ENCODE measurements at regions not wholly inside any gene's neighbourhood (a gene's known extent, or its start where the extent isn't known, plus 50 kb on each side); places are given as distances from the start of the nearest gene placed in this dataset.
"Not testable (repeated sequence)": the region's sequence is repeated elsewhere in the genome, so short reads cannot be mapped to it uniquely, and the experiment has no call there.

DNA sequence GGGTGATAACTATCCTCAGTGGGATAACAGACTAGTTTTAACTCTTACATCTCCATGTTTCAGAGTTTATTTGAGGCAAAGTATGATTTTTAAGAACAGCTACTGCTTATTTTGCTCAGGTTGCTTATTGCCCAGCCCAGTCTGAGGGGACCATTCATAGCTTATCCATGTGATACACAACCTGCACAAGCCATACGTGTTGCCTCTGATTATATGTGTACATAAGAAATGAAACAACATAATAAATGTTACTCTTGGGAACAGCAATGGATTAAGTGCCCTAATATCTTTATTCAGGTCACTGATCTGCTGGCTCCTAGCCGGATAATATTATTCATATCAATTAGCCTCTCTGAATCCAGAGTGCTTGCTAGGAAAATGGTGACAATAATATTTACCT, 236.2 kb downstream of the CGGBP1 start:
- no peaks in the 10 kb centered on the region for H3K36me3 ChIP-seq (ENCODE audit: insufficient read depth, low read length)
- H3K4me2 ChIP-seq (ENCODE audit: insufficient read depth, low read length) = no peak overlapping the region
- H2AFZ ChIP-seq (ENCODE audit: low read length) = no peak overlapping the region
- no peak overlapping the region for H3K4me3 ChIP-seq (ENCODE audit: insufficient read depth, low read length)
- no peak overlapping the region for H3K27ac ChIP-seq (ENCODE audit: low read depth, low read length)
- TF ChIP-seq, protein P1, sequence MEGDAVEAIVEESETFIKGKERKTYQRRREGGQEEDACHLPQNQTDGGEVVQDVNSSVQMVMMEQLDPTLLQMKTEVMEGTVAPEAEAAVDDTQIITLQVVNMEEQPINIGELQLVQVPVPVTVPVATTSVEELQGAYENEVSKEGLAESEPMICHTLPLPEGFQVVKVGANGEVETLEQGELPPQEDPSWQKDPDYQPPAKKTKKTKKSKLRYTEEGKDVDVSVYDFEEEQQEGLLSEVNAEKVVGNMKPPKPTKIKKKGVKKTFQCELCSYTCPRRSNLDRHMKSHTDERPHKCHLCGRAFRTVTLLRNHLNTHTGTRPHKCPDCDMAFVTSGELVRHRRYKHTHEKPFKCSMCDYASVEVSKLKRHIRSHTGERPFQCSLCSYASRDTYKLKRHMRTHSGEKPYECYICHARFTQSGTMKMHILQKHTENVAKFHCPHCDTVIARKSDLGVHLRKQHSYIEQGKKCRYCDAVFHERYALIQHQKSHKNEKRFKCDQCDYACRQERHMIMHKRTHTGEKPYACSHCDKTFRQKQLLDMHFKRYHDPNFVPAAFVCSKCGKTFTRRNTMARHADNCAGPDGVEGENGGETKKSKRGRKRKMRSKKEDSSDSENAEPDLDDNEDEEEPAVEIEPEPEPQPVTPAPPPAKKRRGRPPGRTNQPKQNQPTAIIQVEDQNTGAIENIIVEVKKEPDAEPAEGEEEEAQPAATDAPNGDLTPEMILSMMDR (IDR thresholded peaks at IDR 0.05; ENCODE audit: extremely low read depth, low read depth, low read length) = no peak
- no peaks in the 10 kb centered on the region for H3K4me1 ChIP-seq (ENCODE audit: insufficient read depth, low read length)
- no peaks in the 10 kb centered on the region for H4K20me1 ChIP-seq (ENCODE audit: insufficient read depth, low read length)
- H3K79me2 ChIP-seq (ENCODE audit: insufficient read depth, low read length) = no peaks in the 10 kb centered on the region
- H3K9me3 ChIP-seq (ENCODE audit: low read depth, low read length) = no peaks in the 10 kb centered on the region
- no peak for DNase-seq (ENCODE audit: insufficient read length, low spot score, missing footprints)
- no peaks in the 10 kb centered on the region for H3K27me3 ChIP-seq (ENCODE audit: insufficient read depth, low read length)

DNA sequence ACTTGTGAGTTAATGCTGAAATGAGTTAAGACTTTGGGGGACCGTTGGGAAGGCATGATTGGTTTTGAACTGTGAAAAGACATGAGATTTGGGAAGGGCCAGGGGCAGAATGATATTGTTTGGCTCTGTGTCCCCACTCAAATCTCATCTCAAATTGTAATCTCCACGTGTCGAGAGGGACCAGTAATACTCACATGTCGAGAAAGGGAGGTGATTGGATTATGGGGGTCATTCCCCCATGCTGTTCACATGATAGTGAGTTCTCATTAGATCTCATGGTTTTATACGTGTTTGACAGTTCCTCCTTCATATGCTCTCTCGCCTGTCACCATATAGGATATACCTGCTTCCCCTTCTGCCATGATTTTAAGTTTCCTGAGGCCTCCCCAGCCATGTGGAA, 245.3 kb downstream of the CGGBP1 start:
- H3K27me3 ChIP-seq (ENCODE audit: insufficient read depth, low read length); H3K4me3 ChIP-seq (ENCODE audit: insufficient read depth, low read length); H3K4me2 ChIP-seq (ENCODE audit: insufficient read depth, low read length); H3K4me1 ChIP-seq (ENCODE audit: insufficient read depth, low read length); H3K79me2 ChIP-seq (ENCODE audit: insufficient read depth, low read length); H4K20me1 ChIP-seq (ENCODE audit: insufficient read depth, low read length); DNase-seq (ENCODE audit: insufficient read length, low spot score, missing footprints); H3K27ac ChIP-seq (ENCODE audit: low read depth, low read length); H3K36me3 ChIP-seq (ENCODE audit: insufficient read depth, low read length); H2AFZ ChIP-seq (ENCODE audit: low read length); H3K9me3 ChIP-seq (ENCODE audit: low read depth, low read length): not testable (repeated sequence)

DNA sequence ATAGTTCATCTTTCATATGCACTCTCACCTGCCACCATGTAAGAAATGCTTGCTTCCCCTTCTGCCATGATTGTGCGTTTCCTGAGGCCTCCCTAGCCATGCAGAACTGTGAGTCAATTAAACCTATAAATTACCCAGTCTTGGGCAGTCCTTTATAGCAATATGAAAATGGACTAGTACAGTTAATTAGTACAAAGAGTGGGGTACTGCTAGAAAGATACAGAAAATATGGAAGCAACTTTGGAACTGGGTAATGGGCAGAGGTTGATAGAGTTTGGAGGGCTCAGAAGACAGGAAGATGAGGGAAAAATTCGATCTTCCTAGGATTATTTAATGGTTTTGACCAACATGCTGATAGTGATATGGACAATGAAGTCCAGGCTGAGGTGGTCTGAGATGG, 246.9 kb downstream of the CGGBP1 start:
- H3K27me3 ChIP-seq (ENCODE audit: insufficient read depth, low read length) = no peaks in the 10 kb centered on the region
- H3K36me3 ChIP-seq (ENCODE audit: insufficient read depth, low read length) = no peaks in the 10 kb centered on the region
- TF ChIP-seq, protein P1 (IDR thresholded peaks at IDR 0.05; ENCODE audit: extremely low read depth, low read depth, low read length) = no peak
- no peak overlapping the region for H3K4me3 ChIP-seq (ENCODE audit: insufficient read depth, low read length)
- no peak overlapping the region for H2AFZ ChIP-seq (ENCODE audit: low read length)
- no peaks in the 10 kb centered on the region for H3K4me1 ChIP-seq (ENCODE audit: insufficient read depth, low read length)
- DNase-seq (ENCODE audit: insufficient read length, low spot score, missing footprints) = no peak
- no peaks in the 10 kb centered on the region for H4K20me1 ChIP-seq (ENCODE audit: insufficient read depth, low read length)
- H3K4me2 ChIP-seq (ENCODE audit: insufficient read depth, low read length) = no peak overlapping the region
- H3K9me3 ChIP-seq (ENCODE audit: low read depth, low read length) = no peaks in the 10 kb centered on the region
- no peaks in the 10 kb centered on the region for H3K79me2 ChIP-seq (ENCODE audit: insufficient read depth, low read length)
- H3K27ac ChIP-seq (ENCODE audit: low read depth, low read length) = no peak overlapping the region

DNA sequence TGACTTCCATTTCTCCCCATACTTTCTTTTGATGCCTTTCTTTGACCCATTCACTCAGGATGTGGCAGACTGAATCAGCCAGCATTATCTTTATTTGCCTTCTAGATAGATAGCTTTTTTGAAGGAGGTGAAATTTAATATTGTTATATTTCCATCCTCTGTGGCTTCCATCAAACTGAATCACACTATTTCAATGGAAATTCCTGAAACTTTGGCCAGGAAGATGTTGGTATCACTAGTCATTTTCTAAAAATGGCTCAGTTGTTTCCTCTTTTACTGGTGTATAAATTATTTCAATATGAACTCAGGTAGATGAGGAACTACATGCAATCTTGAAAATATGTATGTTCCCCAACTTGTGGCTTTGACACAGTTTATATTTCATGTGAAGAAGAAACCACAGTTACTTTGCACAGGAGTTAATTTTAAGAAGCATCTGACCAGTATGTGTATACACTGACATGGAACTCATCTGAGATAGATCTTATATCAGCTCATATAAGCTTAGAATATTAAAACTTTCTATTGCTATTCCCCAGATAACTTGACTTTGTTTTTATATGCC, 248.3 kb downstream of the CGGBP1 start:
- no peak for DNase-seq (ENCODE audit: insufficient read length, low spot score, missing footprints)
- H3K27ac ChIP-seq (ENCODE audit: low read depth, low read length) = no peak overlapping the region
- no peaks in the 10 kb centered on the region for H3K36me3 ChIP-seq (ENCODE audit: insufficient read depth, low read length)
- no peaks in the 10 kb centered on the region for H3K27me3 ChIP-seq (ENCODE audit: insufficient read depth, low read length)
- H2AFZ ChIP-seq (ENCODE audit: low read length) = no peak overlapping the region
- H3K4me3 ChIP-seq (ENCODE audit: insufficient read depth, low read length) = no peak overlapping the region
- H3K79me2 ChIP-seq (ENCODE audit: insufficient read depth, low read length) = no peaks in the 10 kb centered on the region
- no peak overlapping the region for H3K4me2 ChIP-seq (ENCODE audit: insufficient read depth, low read length)
- H4K20me1 ChIP-seq (ENCODE audit: insufficient read depth, low read length) = no peaks in the 10 kb centered on the region
- no peaks in the 10 kb centered on the region for H3K9me3 ChIP-seq (ENCODE audit: low read depth, low read length)
- TF ChIP-seq, protein P1 (IDR thresholded peaks at IDR 0.05; ENCODE audit: extremely low read depth, low read depth, low read length) = no peak
- H3K4me1 ChIP-seq (ENCODE audit: insufficient read depth, low read length) = no peaks in the 10 kb centered on the region

All from osteoblast (primary cell).